ENCODE measurements at regions not wholly inside any gene's neighbourhood (a gene's known extent, or its start where the extent isn't known, plus 50 kb on each side); places are given as distances from the start of the nearest gene placed in this dataset.
"Not testable (repeated sequence)": the region's sequence is repeated elsewhere in the genome, so short reads cannot be mapped to it uniquely, and the experiment has no call there.

- no peak for DNase-seq
- H3K27me3 Mint-ChIP-seq (ENCODE audit: low read depth in 3 of 3), result peaks cover 0 to 5% (median 3%) of the 10 kb centered on the region in 3 donors
- H3K9me3 Mint-ChIP-seq, result peaks cover 0 to 3% (median 0%) of the 10 kb centered on the region in 6 donors
- H3K36me3 Mint-ChIP-seq, result no peaks in the 10 kb centered on the region
- no peak overlapping the region for H3K27ac Mint-ChIP-seq
- peaks cover 0 to 11% of the 10 kb centered on the region in 2 donors for H3K4me1 Mint-ChIP-seq
- H3K4me3 Mint-ChIP-seq, result no peak overlapping the region
Observed at GRCh38 chr13:44865722-44866410, 123.4 kb downstream of the NUFIP1 start.

DNA sequence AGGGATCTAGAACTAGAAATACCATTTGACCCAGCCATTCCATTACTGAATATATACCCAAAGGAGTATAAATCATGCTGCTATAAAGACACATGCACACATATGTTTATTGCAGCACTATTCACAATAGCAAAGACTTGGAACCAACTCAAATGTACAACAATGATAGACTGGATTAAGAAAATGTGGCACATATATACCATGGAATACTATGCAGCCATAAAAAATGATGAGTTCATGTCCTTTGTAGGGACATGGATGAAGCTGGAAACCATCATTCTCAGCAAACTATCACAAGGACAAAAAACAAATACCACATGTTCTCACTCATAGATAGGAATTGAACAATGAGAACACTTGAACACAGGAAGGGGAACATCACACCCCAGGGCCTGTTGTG lies 125.6 kb downstream of the NUFIP1 start:
- DNase-seq; H3K36me3 Mint-ChIP-seq; H3K27ac Mint-ChIP-seq; H3K4me1 Mint-ChIP-seq; H3K9me3 Mint-ChIP-seq; H3K4me3 Mint-ChIP-seq; H3K27me3 Mint-ChIP-seq (ENCODE audit: low read depth in 3 of 3): not testable (repeated sequence)

DNA sequence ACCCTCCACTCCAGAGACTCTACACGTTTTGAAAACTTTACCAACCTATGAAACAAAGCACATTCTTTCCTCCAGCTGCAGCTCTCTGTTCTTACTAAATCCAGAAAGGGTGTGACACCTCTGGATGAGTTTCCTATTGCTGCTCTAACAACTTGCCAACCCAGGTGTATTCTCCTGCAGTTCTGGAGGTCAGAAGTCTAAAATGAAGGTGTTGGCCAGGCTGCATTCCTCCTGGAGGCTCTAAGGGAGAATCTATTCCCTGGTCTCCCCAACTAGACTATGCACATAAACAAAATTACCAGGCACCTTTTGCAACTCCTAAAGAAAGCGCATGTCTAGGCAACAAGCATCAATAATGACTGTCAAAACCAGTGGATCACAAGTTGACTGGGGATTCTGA lies 128.8 kb downstream of the NUFIP1 start:
- H3K27ac Mint-ChIP-seq, result no peak overlapping the region
- DNase-seq, result no peak
- H3K9me3 Mint-ChIP-seq, result no peaks in the 10 kb centered on the region
- H3K27me3 Mint-ChIP-seq (ENCODE audit: low read depth in 3 of 3), result peaks cover 2 to 7% (median 3%) of the 10 kb centered on the region in 3 donors
- no peaks in the 10 kb centered on the region for H3K36me3 Mint-ChIP-seq
- no peaks in the 10 kb centered on the region for H3K4me1 Mint-ChIP-seq
- H3K4me3 Mint-ChIP-seq, result no peak overlapping the region

- DNase-seq, result no peak
- Mint-ChIP-seq H3K9me3 (no peaks in the 10 kb centered on the region), H3K27ac (no peak overlapping the region), H3K4me1 (no peaks in the 10 kb centered on the region), H3K36me3 (no peaks in the 10 kb centered on the region), H3K4me3 (no peak overlapping the region), H3K27me3 (ENCODE audit: low read depth in 3 of 3) (peaks cover 0 to 9% (median 3%) of the 10 kb centered on the region in 3 donors)
Observed at GRCh38 chr13:44857736-44858135, 131.5 kb downstream of the NUFIP1 start.

DNA sequence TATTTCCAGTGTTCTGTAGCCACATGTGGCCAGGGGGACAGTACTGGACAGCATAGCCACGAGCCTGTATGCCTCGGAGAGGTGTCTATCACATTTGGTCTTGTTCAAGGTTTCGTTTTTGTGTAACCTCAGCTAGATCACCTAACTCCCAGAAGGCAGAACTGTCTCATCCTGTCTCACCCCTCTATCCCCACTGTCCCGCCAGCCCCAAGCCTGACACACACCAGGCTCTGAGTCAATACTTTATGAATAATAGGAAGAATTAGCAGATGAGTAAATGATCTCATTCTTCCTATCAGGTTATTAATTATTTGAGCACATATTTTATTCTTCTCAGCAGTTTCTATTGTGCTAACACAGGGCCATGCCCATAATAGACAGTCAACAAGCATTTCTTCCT lies 132.2 kb downstream of the NUFIP1 start:
- Mint-ChIP-seq H3K27me3 (ENCODE audit: low read depth in 3 of 3) (peaks cover 0 to 9% (median 3%) of the 10 kb centered on the region in 3 donors), H3K4me3 (no peak overlapping the region), H3K9me3 (no peaks in the 10 kb centered on the region), H3K27ac (no peak overlapping the region), H3K4me1 (no peaks in the 10 kb centered on the region), H3K36me3 (no peaks in the 10 kb centered on the region)
- no peak for DNase-seq

DNA sequence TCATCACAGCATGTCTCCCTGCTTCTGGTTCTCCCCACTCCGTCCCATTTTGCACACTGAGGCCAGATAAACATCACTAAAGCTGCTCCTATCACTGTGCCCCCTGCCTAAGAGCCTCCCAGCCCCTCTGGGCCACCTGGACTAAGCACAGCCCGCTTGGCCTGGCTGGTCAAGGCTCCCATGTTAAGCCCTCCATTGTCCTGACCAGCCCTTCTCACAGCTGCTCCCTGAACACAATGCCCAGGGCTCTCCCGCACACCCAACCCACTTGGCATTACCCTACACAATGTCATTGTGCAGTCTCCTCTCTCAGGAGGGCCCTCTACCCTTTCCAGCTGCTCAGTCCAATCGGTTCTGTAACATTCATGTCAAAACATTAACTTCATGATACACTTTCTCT lies 133.4 kb downstream of the NUFIP1 start:
- no peaks in the 10 kb centered on the region for H3K4me1 Mint-ChIP-seq

DNA sequence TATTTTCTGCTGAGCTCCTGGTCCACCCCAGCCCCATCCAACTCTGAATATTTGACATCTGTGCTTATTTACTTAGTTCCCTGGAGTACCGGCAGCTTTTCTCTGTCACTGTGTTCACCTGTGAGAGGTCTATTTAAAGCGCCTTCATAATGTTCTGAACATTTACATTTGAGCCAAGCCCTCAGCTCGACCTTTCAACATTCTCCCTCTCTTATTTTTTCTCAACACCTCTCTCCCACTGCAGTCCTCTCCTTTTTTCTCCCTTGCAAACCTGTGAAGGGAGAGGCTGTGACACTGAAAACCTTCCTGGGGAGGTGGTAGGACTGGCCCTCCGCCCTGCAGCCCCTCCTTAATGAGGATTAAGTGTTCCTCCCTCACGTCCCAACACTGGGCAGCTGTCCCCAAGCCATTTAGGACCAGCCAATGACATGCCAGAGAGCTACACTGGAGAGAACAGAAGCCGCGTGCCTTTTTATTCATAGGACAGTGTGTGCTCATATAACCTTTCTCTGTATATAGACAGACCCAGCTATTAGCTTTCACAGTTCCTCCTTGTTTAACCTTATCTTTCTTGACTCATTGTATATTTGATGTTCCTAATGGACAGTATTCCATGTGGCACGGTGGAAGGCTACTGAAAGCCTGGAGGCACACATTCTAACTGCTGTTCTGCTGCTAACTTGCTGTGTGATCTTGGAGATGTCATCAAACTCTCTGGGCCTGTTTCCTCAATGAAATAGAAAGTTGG lies 134.8 kb downstream of the NUFIP1 start:
- no peak overlapping the region for H3K27ac Mint-ChIP-seq
- DNase-seq, result no peak
- H3K4me3 Mint-ChIP-seq, result no peak overlapping the region
- H3K9me3 Mint-ChIP-seq, result no peaks in the 10 kb centered on the region
- no peaks in the 10 kb centered on the region for H3K4me1 Mint-ChIP-seq
- H3K27me3 Mint-ChIP-seq (ENCODE audit: low read depth in 3 of 3), result peaks cover 0 to 8% (median 2%) of the 10 kb centered on the region in 3 donors
- no peaks in the 10 kb centered on the region for H3K36me3 Mint-ChIP-seq

More for the DNA sequence above, 133.4 kb downstream of the NUFIP1 start:
- Mint-ChIP-seq H3K9me3 (no peaks in the 10 kb centered on the region), H3K27me3 (ENCODE audit: low read depth in 3 of 3) (peaks cover 0 to 12% (median 3%) of the 10 kb centered on the region in 3 donors), H3K36me3 (no peaks in the 10 kb centered on the region), H3K27ac (no peak overlapping the region), H3K4me3 (no peak overlapping the region)
- no peak for DNase-seq

- Mint-ChIP-seq H3K36me3 (no peaks in the 10 kb centered on the region), H3K27me3 (ENCODE audit: low read depth in 3 of 3) (peaks cover 0 to 8% (median under 1%) of the 10 kb centered on the region in 3 donors), H3K4me3 (no peak overlapping the region)
Observed at GRCh38 chr13:44853641-44854040, 135.6 kb downstream of the NUFIP1 start.

GRCh38 chr13:44848920-44849676 lies 140.2 kb downstream of the NUFIP1 start:
- no peaks in the 10 kb centered on the region for H3K36me3 Mint-ChIP-seq
- no peaks in the 10 kb centered on the region for H3K9me3 Mint-ChIP-seq
- no peaks in the 10 kb centered on the region for H3K4me1 Mint-ChIP-seq
- H3K27me3 Mint-ChIP-seq (ENCODE audit: low read depth in 3 of 3), result peaks cover 4 to 6% (median 4%) of the 10 kb centered on the region in 3 donors
- DNase-seq, result no peak
- H3K4me3 Mint-ChIP-seq, result no peak overlapping the region
- no peak overlapping the region for H3K27ac Mint-ChIP-seq

More at GRCh38 chr13:44853641-44854040, 135.6 kb downstream of the NUFIP1 start:
- H3K9me3 Mint-ChIP-seq, result no peaks in the 10 kb centered on the region
- no peak overlapping the region for H3K27ac Mint-ChIP-seq
- no peak for DNase-seq
- no peaks in the 10 kb centered on the region for H3K4me1 Mint-ChIP-seq

- H3K4me1 Mint-ChIP-seq; DNase-seq; H3K9me3 Mint-ChIP-seq; H3K4me3 Mint-ChIP-seq; H3K27ac Mint-ChIP-seq; H3K36me3 Mint-ChIP-seq; H3K27me3 Mint-ChIP-seq (ENCODE audit: low read depth in 3 of 3): not testable (repeated sequence)
Observed at GRCh38 chr13:44845281-44846058, 143.8 kb downstream of the NUFIP1 start.

GRCh38 chr13:44844786-44845185 lies 144.5 kb downstream of the NUFIP1 start:
- Mint-ChIP-seq H3K4me1 (no peaks in the 10 kb centered on the region), H3K27me3 (ENCODE audit: low read depth in 3 of 3) (peaks cover 5 to 8% (median 6%) of the 10 kb centered on the region in 3 donors), H3K27ac (no peak overlapping the region), H3K4me3 (no peak overlapping the region), H3K36me3 (no peaks in the 10 kb centered on the region), H3K9me3 (no peaks in the 10 kb centered on the region)
- no peak for DNase-seq

GRCh38 chr13:44843403-44843802 lies 145.9 kb downstream of the NUFIP1 start:
- no peaks in the 10 kb centered on the region for H3K9me3 Mint-ChIP-seq
- no peak overlapping the region for H3K27ac Mint-ChIP-seq
- no peaks in the 10 kb centered on the region for H3K4me1 Mint-ChIP-seq
- DNase-seq, result no peak
- peaks cover 3 to 8% (median 5%) of the 10 kb centered on the region in 3 donors for H3K27me3 Mint-ChIP-seq (ENCODE audit: low read depth in 3 of 3)
- no peaks in the 10 kb centered on the region for H3K36me3 Mint-ChIP-seq
- no peak overlapping the region for H3K4me3 Mint-ChIP-seq

DNA sequence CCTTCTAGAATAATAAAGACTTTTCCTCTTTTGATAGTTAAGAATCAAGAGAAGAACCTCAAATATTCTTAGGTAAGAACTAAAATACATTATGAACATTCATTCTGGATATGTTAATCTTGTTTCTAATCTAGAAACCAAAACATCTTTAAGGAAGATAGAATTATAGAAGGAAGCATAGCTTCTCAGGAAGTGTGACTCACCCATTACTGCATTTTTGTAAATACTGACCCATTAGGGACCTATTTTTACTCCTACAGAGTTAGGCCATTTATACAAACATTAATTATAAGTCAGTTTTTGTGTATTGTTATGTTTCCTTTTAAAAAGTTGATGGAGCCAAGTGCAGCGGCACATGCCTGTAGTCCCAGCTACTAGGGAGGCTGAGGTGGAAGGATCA lies 147.1 kb downstream of the NUFIP1 start:
- H3K4me3 Mint-ChIP-seq, result no peak overlapping the region
- no peaks in the 10 kb centered on the region for H3K36me3 Mint-ChIP-seq
- no peaks in the 10 kb centered on the region for H3K9me3 Mint-ChIP-seq
- no peak for DNase-seq
- H3K27me3 Mint-ChIP-seq (ENCODE audit: low read depth in 3 of 3), result peaks cover 1 to 8% (median 3%) of the 10 kb centered on the region in 3 donors
- H3K4me1 Mint-ChIP-seq, result no peaks in the 10 kb centered on the region
- H3K27ac Mint-ChIP-seq, result no peak overlapping the region

Measured in immature natural killer cell (primary cell).